ENCODE measurements at regions not wholly inside any gene's neighbourhood (a gene's known extent, or its start where the extent isn't known, plus 50 kb on each side); places are given as distances from the start of the nearest gene placed in this dataset.

GRCh38 chr2:120452945-120453634, 107.2 kb downstream of the INHBB start:
- Histone ChIP-seq H3K27ac (ENCODE audit: low read depth, low read length) (no peak overlapping the region), H3K36me3 (ENCODE audit: control insufficient read depth, insufficient read depth, low read length) (no peaks in the 10 kb centered on the region), H3K4me1 (ENCODE audit: control insufficient read depth, insufficient read depth, low read length) (peaks cover 11% of the 10 kb centered on the region), H3K4me3 (ENCODE audit: low read depth, low read length) (no peak overlapping the region), H3K9me3 (ENCODE audit: control insufficient read depth, insufficient read depth, low read length) (no peaks in the 10 kb centered on the region), H3K27me3 (ENCODE audit: control insufficient read depth, insufficient read depth, low read length) (no peaks in the 10 kb centered on the region)
- 93% methylated on average over 5 of the region's 13 CpGs for WGBS (ENCODE audit: insufficient coverage)
- no peak for DNase-seq (ENCODE audit: low read depth in 4 of 6, low spot score in 6 of 6)

- no peak for DNase-seq (ENCODE audit: low read depth in 4 of 6, low spot score in 6 of 6)
- no peak overlapping the region for H3K27ac ChIP-seq (ENCODE audit: low read depth, low read length)
- H3K9me3 ChIP-seq (ENCODE audit: control insufficient read depth, insufficient read depth, low read length): no peaks in the 10 kb centered on the region
- no peaks in the 10 kb centered on the region for H3K36me3 ChIP-seq (ENCODE audit: control insufficient read depth, insufficient read depth, low read length)
- peaks cover 11% of the 10 kb centered on the region for H3K4me1 ChIP-seq (ENCODE audit: control insufficient read depth, insufficient read depth, low read length)
- no peak overlapping the region for H3K4me3 ChIP-seq (ENCODE audit: low read depth, low read length)
- H3K27me3 ChIP-seq (ENCODE audit: control insufficient read depth, insufficient read depth, low read length): no peaks in the 10 kb centered on the region
- 100% methylated on average over 3 of the region's 3 CpGs for WGBS (ENCODE audit: insufficient coverage)
These were observed 107.7 kb downstream of the INHBB start for GRCh38 chr2:120453635-120453998.

DNA sequence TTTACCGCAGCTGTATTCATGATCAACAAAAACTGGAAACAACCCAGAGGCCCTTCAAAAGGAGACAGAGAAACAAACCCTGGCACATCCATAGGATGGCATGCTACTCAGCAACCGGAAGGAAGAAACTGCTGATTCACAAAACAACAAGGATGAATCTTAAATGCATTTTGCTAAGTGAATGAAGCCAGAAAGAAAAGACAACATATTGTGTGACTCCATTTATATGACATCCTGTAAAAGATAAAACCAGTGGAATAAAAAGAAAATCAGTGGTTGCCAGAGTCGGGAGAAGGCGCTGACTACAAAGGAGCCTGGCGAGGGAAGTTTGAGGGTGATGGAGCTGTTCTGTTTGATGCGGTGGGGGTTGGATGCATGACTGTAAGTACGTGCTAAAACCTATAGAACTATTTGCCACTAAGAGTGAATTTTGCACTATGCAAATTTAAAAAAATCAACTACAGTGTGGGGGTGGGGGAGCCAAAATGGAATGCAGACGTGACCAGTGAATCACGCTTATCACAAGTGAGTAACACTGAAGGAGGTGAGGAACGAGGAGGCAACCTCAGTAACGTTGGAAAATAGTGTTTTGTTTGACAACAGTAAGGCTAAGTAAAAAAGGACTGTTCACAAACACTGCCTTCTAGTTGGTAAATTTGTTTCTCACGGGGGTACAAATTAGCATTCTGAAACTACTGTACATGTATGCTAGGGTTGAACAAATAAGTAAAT, 108.9 kb downstream of the INHBB start:
- Histone ChIP-seq H3K4me1 (ENCODE audit: control insufficient read depth, insufficient read depth, low read length) (peaks cover 6% of the 10 kb centered on the region), H3K36me3 (ENCODE audit: control insufficient read depth, insufficient read depth, low read length) (no peaks in the 10 kb centered on the region), H3K27ac (ENCODE audit: low read depth, low read length) (no peak overlapping the region), H3K9me3 (ENCODE audit: control insufficient read depth, insufficient read depth, low read length) (no peaks in the 10 kb centered on the region), H3K4me3 (ENCODE audit: low read depth, low read length) (no peak overlapping the region), H3K27me3 (ENCODE audit: control insufficient read depth, insufficient read depth, low read length) (no peaks in the 10 kb centered on the region)
- 58% methylated on average over 8 of the region's 12 CpGs for WGBS (ENCODE audit: insufficient coverage)
- DNase-seq (ENCODE audit: low read depth in 4 of 6, low spot score in 6 of 6): peak in 1 of 6 donors; percentile 53

DNA sequence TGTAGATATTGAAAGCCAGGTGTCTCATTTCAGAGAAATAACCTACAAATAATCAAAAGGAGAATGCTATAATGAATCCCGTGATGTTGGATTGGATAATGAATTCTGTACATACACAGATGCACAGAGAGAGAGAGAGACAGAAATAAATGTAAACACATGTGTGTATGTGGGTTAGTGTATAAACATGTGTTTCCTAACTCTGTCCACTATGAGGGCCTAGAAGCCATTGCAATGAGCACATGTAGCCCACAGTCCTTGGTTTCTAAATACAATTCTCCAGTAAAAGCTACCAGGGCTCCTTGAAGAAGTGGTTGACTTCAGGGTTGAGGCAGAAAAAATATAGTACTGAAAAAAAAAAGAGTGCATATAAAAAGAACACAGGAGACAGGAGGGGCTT, 109.5 kb downstream of the INHBB start:
- Histone ChIP-seq H3K4me3 (ENCODE audit: low read depth, low read length) (no peak overlapping the region), H3K4me1 (ENCODE audit: control insufficient read depth, insufficient read depth, low read length) (peaks cover 6% of the 10 kb centered on the region), H3K36me3 (ENCODE audit: control insufficient read depth, insufficient read depth, low read length) (no peaks in the 10 kb centered on the region), H3K9me3 (ENCODE audit: control insufficient read depth, insufficient read depth, low read length) (no peaks in the 10 kb centered on the region), H3K27ac (ENCODE audit: low read depth, low read length) (no peak overlapping the region), H3K27me3 (ENCODE audit: control insufficient read depth, insufficient read depth, low read length) (no peaks in the 10 kb centered on the region)
- no peak for DNase-seq (ENCODE audit: low read depth in 4 of 6, low spot score in 6 of 6)
- WGBS (ENCODE audit: insufficient coverage): no CpG with 5 or more reads among the region's 1 CpG

DNA sequence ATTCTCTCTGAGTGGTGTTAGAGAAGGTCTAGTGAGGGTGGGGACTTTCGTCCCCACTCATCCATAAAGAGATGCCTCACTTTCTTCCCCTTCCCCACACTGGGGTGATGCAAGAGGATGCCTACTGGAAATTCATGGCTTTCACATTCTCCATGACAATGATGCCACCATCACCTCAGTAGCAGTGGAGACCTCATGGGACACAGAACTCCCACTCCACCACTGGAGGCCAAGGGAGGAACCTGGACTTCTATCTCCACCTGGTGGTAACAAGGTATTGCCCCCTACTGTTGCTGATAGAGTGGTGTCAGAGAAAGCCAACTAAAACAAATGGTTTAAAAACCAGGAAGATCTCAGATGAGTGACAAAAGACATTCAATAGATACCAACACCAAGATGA, 110.9 kb downstream of the INHBB start:
- no peaks in the 10 kb centered on the region for H3K36me3 ChIP-seq (ENCODE audit: control insufficient read depth, insufficient read depth, low read length)
- H3K4me1 ChIP-seq (ENCODE audit: control insufficient read depth, insufficient read depth, low read length): peaks cover 6% of the 10 kb centered on the region
- H3K27ac ChIP-seq (ENCODE audit: low read depth, low read length): no peak overlapping the region
- H3K27me3 ChIP-seq (ENCODE audit: control insufficient read depth, insufficient read depth, low read length): no peaks in the 10 kb centered on the region
- no peak overlapping the region for H3K4me3 ChIP-seq (ENCODE audit: low read depth, low read length)
- DNase-seq (ENCODE audit: low read depth in 4 of 6, low spot score in 6 of 6): no peak
- WGBS (ENCODE audit: insufficient coverage): no CpG with 5 or more reads among the region's 1 CpG
- no peaks in the 10 kb centered on the region for H3K9me3 ChIP-seq (ENCODE audit: control insufficient read depth, insufficient read depth, low read length)

- Histone ChIP-seq H3K4me3 (ENCODE audit: low read depth, low read length) (no peak overlapping the region), H3K4me1 (ENCODE audit: control insufficient read depth, insufficient read depth, low read length) (peaks cover 11% of the 10 kb centered on the region), H3K9me3 (ENCODE audit: control insufficient read depth, insufficient read depth, low read length) (no peaks in the 10 kb centered on the region), H3K36me3 (ENCODE audit: control insufficient read depth, insufficient read depth, low read length) (no peaks in the 10 kb centered on the region), H3K27ac (ENCODE audit: low read depth, low read length) (no peak overlapping the region), H3K27me3 (ENCODE audit: control insufficient read depth, insufficient read depth, low read length) (peaks cover 7% of the 10 kb centered on the region)
- no peak for DNase-seq (ENCODE audit: low read depth in 4 of 6, low spot score in 6 of 6)
- WGBS (ENCODE audit: insufficient coverage): 91% methylated on average over 8 of the region's 8 CpGs
These were observed 114.6 kb downstream of the INHBB start for GRCh38 chr2:120460511-120460910.

DNA sequence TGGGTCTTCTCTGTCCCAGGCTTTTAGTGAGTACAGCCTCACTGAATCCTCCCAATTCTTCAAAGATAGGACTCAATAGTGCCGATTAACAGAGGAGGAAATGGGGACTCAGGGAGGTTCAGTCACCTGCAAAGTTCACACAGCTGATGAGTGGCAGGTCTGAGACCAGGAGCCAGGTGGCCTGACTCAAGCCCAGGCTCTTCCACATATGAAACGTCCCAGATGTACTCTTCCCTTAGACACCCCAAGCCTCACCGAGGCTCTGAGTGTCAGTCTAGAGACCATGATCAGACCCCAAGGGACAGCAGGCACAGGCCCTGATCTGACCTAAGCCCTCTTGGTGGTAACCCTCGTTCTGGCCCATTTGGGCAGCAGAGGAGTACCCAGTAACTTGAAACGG, 115.2 kb downstream of the INHBB start:
- no peaks in the 10 kb centered on the region for H3K9me3 ChIP-seq (ENCODE audit: control insufficient read depth, insufficient read depth, low read length)
- DNase-seq (ENCODE audit: low read depth in 4 of 6, low spot score in 6 of 6): no peak
- H3K36me3 ChIP-seq (ENCODE audit: control insufficient read depth, insufficient read depth, low read length): no peaks in the 10 kb centered on the region
- H3K27ac ChIP-seq (ENCODE audit: low read depth, low read length): no peak overlapping the region
- H3K4me1 ChIP-seq (ENCODE audit: control insufficient read depth, insufficient read depth, low read length): peaks cover 17% of the 10 kb centered on the region
- H3K27me3 ChIP-seq (ENCODE audit: control insufficient read depth, insufficient read depth, low read length): peaks cover 13% of the 10 kb centered on the region
- H3K4me3 ChIP-seq (ENCODE audit: low read depth, low read length): no peak overlapping the region
- whole genome bisulfite sequencing (ENCODE audit: insufficient coverage): 88% methylated on average over 3 of the region's 5 CpGs

GRCh38 chr2:120461546-120462537, 115.9 kb downstream of the INHBB start:
- peaks cover 24% of the 10 kb centered on the region for H3K4me1 ChIP-seq (ENCODE audit: control insufficient read depth, insufficient read depth, low read length)
- DNase-seq (ENCODE audit: low read depth in 4 of 6, low spot score in 6 of 6): no peak
- 88% methylated on average over 8 of the region's 14 CpGs for WGBS (ENCODE audit: insufficient coverage)
- no peaks in the 10 kb centered on the region for H3K36me3 ChIP-seq (ENCODE audit: control insufficient read depth, insufficient read depth, low read length)
- peaks cover 15% of the 10 kb centered on the region for H3K27me3 ChIP-seq (ENCODE audit: control insufficient read depth, insufficient read depth, low read length)
- no peak overlapping the region for H3K27ac ChIP-seq (ENCODE audit: low read depth, low read length)
- H3K4me3 ChIP-seq (ENCODE audit: low read depth, low read length): no peak overlapping the region
- H3K9me3 ChIP-seq (ENCODE audit: control insufficient read depth, insufficient read depth, low read length): no peaks in the 10 kb centered on the region

- Histone ChIP-seq H3K36me3 (ENCODE audit: control insufficient read depth, insufficient read depth, low read length) (no peaks in the 10 kb centered on the region), H3K4me3 (ENCODE audit: low read depth, low read length) (no peak overlapping the region), H3K9me3 (ENCODE audit: control insufficient read depth, insufficient read depth, low read length) (no peaks in the 10 kb centered on the region), H3K27me3 (ENCODE audit: control insufficient read depth, insufficient read depth, low read length) (peaks cover 15% of the 10 kb centered on the region), H3K4me1 (ENCODE audit: control insufficient read depth, insufficient read depth, low read length) (peaks cover 24% of the 10 kb centered on the region), H3K27ac (ENCODE audit: low read depth, low read length) (no peak overlapping the region)
- 26% methylated on average over 10 of the region's 12 CpGs for WGBS (ENCODE audit: insufficient coverage)
- DNase-seq (ENCODE audit: low read depth in 4 of 6, low spot score in 6 of 6): no peak
These were observed 117.6 kb downstream of the INHBB start for GRCh38 chr2:120463527-120463926.

Measured in spinal cord (tissue), 9 donors.